ENCODE measurements at regions not wholly inside any gene's neighbourhood (a gene's known extent, or its start where the extent isn't known, plus 50 kb on each side); places are given as distances from the start of the nearest gene placed in this dataset.

DNA sequence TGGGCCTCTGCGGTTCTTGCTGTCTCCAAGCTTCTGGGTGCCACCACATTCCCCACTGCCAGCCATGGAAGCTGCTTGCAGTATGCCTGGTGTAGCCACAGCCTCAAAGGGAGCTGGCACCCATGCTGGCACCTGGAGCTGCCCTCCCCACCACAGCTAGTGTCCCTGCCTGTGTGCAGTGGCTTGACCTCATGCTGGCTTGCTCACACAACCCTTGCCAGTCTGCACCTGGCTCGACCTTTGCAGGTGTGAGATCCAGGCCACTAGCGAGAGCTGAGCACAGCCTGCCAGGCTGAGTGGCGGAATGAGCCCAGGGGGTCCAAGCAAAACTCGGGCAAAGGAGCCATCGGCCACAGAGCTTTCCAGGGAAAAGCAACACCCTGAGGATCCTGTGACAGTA lies 236.7 kb upstream of the CSNK1A1L start:
- Histone ChIP-seq H3K4me3 (no peak overlapping the region), H3K27ac (ENCODE audit: extremely low read depth, low read depth, low read length) (no peak overlapping the region), H3K27me3 (ENCODE audit: control insufficient read depth in 2 of 2, insufficient read depth in 2 of 2, low read length in 2 of 2) (no peaks in the 10 kb centered on the region), H3K9me1 (ENCODE audit: control insufficient read depth, insufficient read depth, low read length) (no peaks in the 10 kb centered on the region), H4K20me1 (replicated peaks; ENCODE audit: control insufficient read depth, insufficient read depth, low read length) (no peaks in the 10 kb centered on the region), H3K9me3 (replicated peaks; ENCODE audit: control insufficient read depth, insufficient read depth, low read depth, low read length) (no peaks in the 10 kb centered on the region), H3K4me2 (ENCODE audit: insufficient read depth, low read length) (no peak overlapping the region), H2AFZ (ENCODE audit: low read depth, low read length) (no peak overlapping the region), H3K79me2 (ENCODE audit: control insufficient read depth, insufficient read depth, low read length) (no peaks in the 10 kb centered on the region), H3K4me1 (replicated peaks in 1 of 2; ENCODE audit: control insufficient read depth in 2 of 2, insufficient read depth in 2 of 2, low read length in 2 of 2) (no peaks in the 10 kb centered on the region), H3K36me3 (ENCODE audit: control insufficient read depth, insufficient read depth, low read length) (no peaks in the 10 kb centered on the region), H3K9ac (ENCODE audit: insufficient read depth in 1 of 2, low read depth in 2 of 2, low read length in 2 of 2) (no peak overlapping the region)
- TF ChIP-seq ZC3H4 (CRISPR knock-in tag; IDR thresholded peaks at IDR 0.05; ENCODE audit: borderline replicate concordance), result no peak
- no peak for TF ChIP-seq FOXA3 (CRISPR knock-in tag; conservative IDR thresholded peaks at IDR 0.05 in 1 of 2, IDR thresholded peaks at IDR 0.05 in 1 of 2)
- TF ChIP-seq ZNF583 (CRISPR knock-in tag; IDR thresholded peaks at IDR 0.05), result no peak
- no peak for TF ChIP-seq TRIM28 (IDR thresholded peaks at IDR 0.05)
- TF ChIP-seq, protein P1, sequence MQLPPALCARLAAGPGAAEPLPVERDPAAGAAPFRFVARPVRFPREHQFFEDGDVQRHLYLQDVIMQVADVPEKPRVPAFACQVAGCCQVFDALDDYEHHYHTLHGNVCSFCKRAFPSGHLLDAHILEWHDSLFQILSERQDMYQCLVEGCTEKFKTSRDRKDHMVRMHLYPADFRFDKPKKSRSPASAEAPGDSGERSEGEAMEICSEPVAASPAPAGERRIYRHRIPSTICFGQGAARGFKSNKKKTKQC (CRISPR knock-in tag; IDR thresholded peaks at IDR 0.05), result no peak
- no peak for TF ChIP-seq FOXA1 (IDR thresholded peaks at IDR 0.05; ENCODE audit: borderline replicate concordance)
- TF ChIP-seq TOE1 (IDR thresholded peaks at IDR 0.05; ENCODE audit: borderline replicate concordance), result no peak
- TF ChIP-seq TOE1 (CRISPR knock-in tag; IDR thresholded peaks at IDR 0.05; ENCODE audit: borderline replicate concordance, low read depth), result no peak
- no peak for TF ChIP-seq SRSF7 (optimal IDR thresholded peaks at IDR 0.05; ENCODE audit: low read depth, low read length)
- no peak for TF ChIP-seq SP2 (IDR thresholded peaks at IDR 0.05; ENCODE audit: extremely low read depth, low read depth, low read length, poor library complexity, severe bottlenecking)
- FAIRE-seq, result no peak
- 0% methylated on average over 1 of the region's 6 CpGs for WGBS (ENCODE audit: insufficient coverage, low coverage, missing lambda C conversion rate)
- no peak for DNase-seq (ENCODE audit: extremely low read depth in 1 of 4, low spot score in 3 of 4)
- ChIA-PET POLR2A (no interaction called here), CTCF (ENCODE audit: low intra/inter-chr PET ratio) (no interaction called here)
- in situ Hi-C loops (cut with MboI), result no loop called here
- intact Hi-C loops (cut with micrococcal nuclease), result no loop called here
- ATAC-seq, result no peak
- no TSS peak for BruUV-seq (replicated peaks)
